GM13976 (cell line): ENCODE measurements at regions not wholly inside any gene's neighbourhood (a gene's known extent, or its start where the extent isn't known, plus 50 kb on each side); places are given as distances from the start of the nearest gene placed in this dataset.

Experiments used
- DNase-seq: peaks from one replicate; pipeline ENCODE4 v3.0.0; 2012; ENCODE audit warnings: low spot score
- in situ Hi-C: fragments of 300-500 bp; cut with MboI; formaldehyde crosslinking; loops from one replicate; pipeline ENCODE4 v1.12.0; 2022; ENCODE audit warnings: low sequenced_read_pairs, mixed read lengths, inconsistent platforms; ENCODE audit not compliant: unreplicated experiment
- TF ChIP-seq, protein P1 (sequence below): IDR thresholded peaks from 2 replicates; pipeline ENCODE4 v1.5.1; 2012; ENCODE audit warnings: borderline replicate concordance, mild to moderate bottlenecking; ENCODE audit not compliant: insufficient read depth; ENCODE audit errors: extremely low read depth, missing control alignments, control extremely low read depth

DNA sequence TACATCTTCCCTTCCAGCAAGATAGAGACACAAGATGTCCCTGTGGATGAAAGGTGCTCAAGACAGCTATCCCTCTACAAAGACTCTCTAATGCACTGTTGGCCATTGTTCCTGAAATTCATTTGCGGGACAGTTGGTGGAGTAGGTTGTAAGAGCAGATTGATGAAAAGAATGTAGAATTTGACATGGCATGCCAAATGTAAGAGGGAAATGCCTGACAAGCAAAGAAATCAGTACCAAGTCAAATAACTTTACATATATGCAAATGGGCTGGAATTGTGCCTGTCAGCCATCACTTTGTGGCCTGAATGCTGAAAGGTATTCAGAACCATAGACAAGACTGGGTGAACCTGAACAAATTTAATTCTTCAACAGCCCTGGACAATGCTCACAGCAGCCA is 120.3 kb upstream of the FAM204A start:
- TF ChIP-seq, protein P1, sequence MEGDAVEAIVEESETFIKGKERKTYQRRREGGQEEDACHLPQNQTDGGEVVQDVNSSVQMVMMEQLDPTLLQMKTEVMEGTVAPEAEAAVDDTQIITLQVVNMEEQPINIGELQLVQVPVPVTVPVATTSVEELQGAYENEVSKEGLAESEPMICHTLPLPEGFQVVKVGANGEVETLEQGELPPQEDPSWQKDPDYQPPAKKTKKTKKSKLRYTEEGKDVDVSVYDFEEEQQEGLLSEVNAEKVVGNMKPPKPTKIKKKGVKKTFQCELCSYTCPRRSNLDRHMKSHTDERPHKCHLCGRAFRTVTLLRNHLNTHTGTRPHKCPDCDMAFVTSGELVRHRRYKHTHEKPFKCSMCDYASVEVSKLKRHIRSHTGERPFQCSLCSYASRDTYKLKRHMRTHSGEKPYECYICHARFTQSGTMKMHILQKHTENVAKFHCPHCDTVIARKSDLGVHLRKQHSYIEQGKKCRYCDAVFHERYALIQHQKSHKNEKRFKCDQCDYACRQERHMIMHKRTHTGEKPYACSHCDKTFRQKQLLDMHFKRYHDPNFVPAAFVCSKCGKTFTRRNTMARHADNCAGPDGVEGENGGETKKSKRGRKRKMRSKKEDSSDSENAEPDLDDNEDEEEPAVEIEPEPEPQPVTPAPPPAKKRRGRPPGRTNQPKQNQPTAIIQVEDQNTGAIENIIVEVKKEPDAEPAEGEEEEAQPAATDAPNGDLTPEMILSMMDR, result no peak
- DNase-seq, result no peak
- in situ Hi-C loops, result loop anchor here (25.0 kb wide), 1 partner anchor 975 kb away; no protein-coding TSS in a partner anchor

- TF ChIP-seq, protein P1, result peak; percentile 50
- peak; percentile 41 for DNase-seq
- in situ Hi-C loops, result loop anchor here (25.0 kb wide), 1 partner anchor 972 kb away; no protein-coding TSS in a partner anchor
Measured at GRCh38 chr10:118459642-118460193, 117.6 kb upstream of the FAM204A start.

- in situ Hi-C loops, result loop anchor here (25.0 kb wide), 1 partner anchor 972 kb away; no protein-coding TSS in a partner anchor
- TF ChIP-seq, protein P1, result no peak
- DNase-seq, result no peak
Measured at GRCh38 chr10:118458957-118459641, 117.0 kb upstream of the FAM204A start.

GRCh38 chr10:118457824-118458428 is 115.8 kb upstream of the FAM204A start:
- DNase-seq, result no peak
- TF ChIP-seq, protein P1, result no peak
- in situ Hi-C loops, result loop anchor here (25.0 kb wide), 1 partner anchor 971 kb away; no protein-coding TSS in a partner anchor

DNA sequence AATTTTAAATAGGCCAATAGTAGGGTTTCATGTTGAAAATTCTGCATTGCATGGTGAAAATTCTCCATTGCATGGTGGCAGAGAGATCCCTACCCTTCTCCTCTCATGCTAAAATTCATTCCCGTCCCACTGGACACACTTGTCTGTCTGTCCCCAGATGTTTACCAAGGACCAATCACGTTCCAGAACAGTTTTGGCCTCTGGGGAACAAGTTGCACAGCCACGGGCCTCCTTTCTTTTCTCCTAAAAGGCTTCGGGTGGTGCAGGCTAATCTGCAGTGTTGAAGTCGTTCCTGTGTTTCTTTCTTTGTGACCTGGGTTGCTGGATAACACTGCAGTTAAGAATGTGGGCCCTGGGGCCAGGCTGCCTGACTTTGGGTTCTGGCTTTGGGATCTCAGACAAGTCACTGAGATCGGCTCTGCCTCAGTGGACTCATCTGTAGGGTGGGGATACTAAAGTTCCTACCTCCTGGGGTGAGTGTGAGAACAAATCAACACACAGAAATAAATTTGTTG is 113.1 kb upstream of the FAM204A start:
- TF ChIP-seq, protein P1, result no peak
- in situ Hi-C loops, result loop anchor here (25.0 kb wide), 1 partner anchor 968 kb away; no protein-coding TSS in a partner anchor
- DNase-seq, result no peak

DNA sequence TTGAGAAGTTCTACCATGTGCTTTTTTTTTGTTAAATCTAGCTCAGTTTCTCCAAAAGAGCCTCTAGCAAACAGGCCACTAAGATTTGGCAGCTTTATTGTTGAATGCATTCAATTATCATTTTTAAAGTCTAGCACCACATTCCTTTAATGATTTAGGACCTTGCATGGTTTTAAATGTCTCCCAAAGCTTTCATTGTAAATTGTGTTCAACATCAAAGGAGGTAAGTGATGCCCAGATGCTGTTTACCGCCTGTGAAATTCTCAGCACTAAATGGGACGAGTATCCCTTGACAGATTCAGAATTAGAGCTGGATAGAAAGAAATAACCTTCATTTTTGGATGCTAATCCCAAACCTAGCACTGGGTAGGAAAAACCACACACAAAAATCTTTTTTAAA is 112.1 kb upstream of the FAM204A start:
- in situ Hi-C loops, result loop anchor here (25.0 kb wide), 1 partner anchor 967 kb away; no protein-coding TSS in a partner anchor
- no peak for DNase-seq
- TF ChIP-seq, protein P1, result no peak
